NCI-H446 treated with DMSO at 0.1 percent for 48 hours (cell line): ENCODE measurements at regions not wholly inside any gene's neighbourhood (a gene's known extent, or its start where the extent isn't known, plus 50 kb on each side); places are given as distances from the start of the nearest gene placed in this dataset.

ENCODE experiments used
- DNase-seq: peaks from one replicate; lab custom pipeline; 2025; lab: John Stamatoyannopoulos, UW

- DNase-seq, result no peak
Measured at GRCh38 chr2:41954304-41955291, 93.2 kb upstream of the PKDCC start.

- no peak for DNase-seq
Measured at GRCh38 chr2:41955316-41956043, 92.3 kb upstream of the PKDCC start.

GRCh38 chr2:41957431-41957830 is 90.4 kb upstream of the PKDCC start:
- no peak for DNase-seq

- no peak for DNase-seq
Measured at GRCh38 chr2:41958251-41958650, 89.6 kb upstream of the PKDCC start.

- DNase-seq, result no peak
Measured at GRCh38 chr2:41958775-41959174, 89.0 kb upstream of the PKDCC start.

- DNase-seq, result no peak
Measured at GRCh38 chr2:41959760-41960159, 88.1 kb upstream of the PKDCC start.

- no peak for DNase-seq
Measured at GRCh38 chr2:41962922-41963622, 84.7 kb upstream of the PKDCC start.

GRCh38 chr2:41963661-41964525 is 83.9 kb upstream of the PKDCC start:
- DNase-seq, result no peak

- no peak for DNase-seq
Measured at GRCh38 chr2:41965173-41965908, 82.5 kb upstream of the PKDCC start.

GRCh38 chr2:41965909-41966295 is 81.9 kb upstream of the PKDCC start:
- no peak for DNase-seq

- DNase-seq, result no peak
Measured at GRCh38 chr2:41966431-41966893, 81.4 kb upstream of the PKDCC start.

- no peak for DNase-seq
Measured at GRCh38 chr2:41966920-41967319, 80.9 kb upstream of the PKDCC start.

GRCh38 chr2:41967476-41968181 is 80.2 kb upstream of the PKDCC start:
- DNase-seq, result no peak

GRCh38 chr2:41968182-41968578 is 79.6 kb upstream of the PKDCC start:
- no peak for DNase-seq

- DNase-seq, result no peak
Measured at GRCh38 chr2:41970988-41971660, 76.7 kb upstream of the PKDCC start.

GRCh38 chr2:41972179-41972578 is 75.6 kb upstream of the PKDCC start:
- no peak for DNase-seq

GRCh38 chr2:41972819-41973218 is 75.0 kb upstream of the PKDCC start:
- no peak for DNase-seq

GRCh38 chr2:41973871-41974270 is 74.0 kb upstream of the PKDCC start:
- DNase-seq, result no peak

GRCh38 chr2:41981417-41981816 is 66.4 kb upstream of the PKDCC start:
- no peak for DNase-seq
